Kidney (tissue), 13 donors: ENCODE measurements at regions not wholly inside any gene's neighbourhood (a gene's known extent, or its start where the extent isn't known, plus 50 kb on each side); places are given as distances from the start of the nearest gene placed in this dataset.
A peak's percentile ranks its signal among the peaks of the same experiment; 100 is the strongest.

ENCODE experiments used
- DNase-seq, 5 donors: peaks; one replicate each; pipeline ENCODE4 v3.0.0-alpha.2; 2013 to 2020
- FAIRE-seq: peaks from 2 replicates; lab custom pipeline; 2012; peaks lifted over from hg19 to GRCh38; lab: Jason Lieb, UNC
- H3K27ac ChIP-seq, 2 donors: one replicate each; pipeline ENCODE4 v1.7.0; 2013; ENCODE audit warnings: low read depth in 2 of 2, low read length in 2 of 2, inconsistent platforms in 1 of 2
- H3K27me3 ChIP-seq: one replicate; pipeline ENCODE4 v1.7.1; 2013; ENCODE audit warnings: low read length, inconsistent platforms; ENCODE audit not compliant: control insufficient read depth, insufficient read depth
- H3K36me3 ChIP-seq, 3 donors: one replicate each; pipeline versions ENCODE4 v1.7.0 to v1.7.1; 2013; ENCODE audit warnings: low read length in 3 of 3, control low read depth in 1 of 3, inconsistent platforms in 1 of 3; ENCODE audit not compliant: insufficient read depth in 3 of 3, control insufficient read depth in 2 of 3
- H3K4me1 ChIP-seq, 3 donors: one replicate each; pipeline versions ENCODE4 v1.7.0 to v1.7.1; 2013; ENCODE audit warnings: low read length in 3 of 3, inconsistent platforms in 1 of 3, low read depth in 1 of 3; ENCODE audit not compliant: control insufficient read depth in 2 of 3, insufficient read depth in 2 of 3
- H3K4me3 ChIP-seq, 3 donors: one replicate each; pipeline versions ENCODE4 v1.7.0 to v1.8.1; 2013; ENCODE audit warnings: low read length in 3 of 3, control low read depth in 1 of 3, inconsistent platforms in 1 of 3
- H3K9ac ChIP-seq, 3 donors: one replicate each; pipeline versions ENCODE4 v1.7.0 to v1.7.1; 2013; ENCODE audit warnings: low read length in 3 of 3, control low read depth in 1 of 3, inconsistent platforms in 1 of 3
- H3K9me3 ChIP-seq, 3 donors: one replicate each; pipeline versions ENCODE4 v1.7.0 to v1.7.1; 2013; ENCODE audit warnings: low read length in 3 of 3, control low read depth in 1 of 3, inconsistent platforms in 1 of 3; ENCODE audit not compliant: control insufficient read depth in 2 of 3, insufficient read depth in 1 of 3
- CTCF ChIP-seq: IDR thresholded peaks from 3 replicates; pipeline ENCODE4 v1.5.1; 2012; ENCODE audit warnings: mild to moderate bottlenecking, moderate library complexity, borderline replicate concordance; ENCODE audit not compliant: insufficient read depth; ENCODE audit errors: extremely low read depth
- intact Hi-C: fragments of 100-400 bp; cut with DNase I; formaldehyde crosslinking; loops from one replicate; pipeline ENCODE4 v1.11.1; 2022
- donor health status: control.
- donor health status: control.
- donor health status: control.
- donor health status: control.
- donor health status: control.
- donor health status: DM: yes; HTN: yes; CAD: no.
- donor health status: Normal renal cell carcinoma (clear cell type).

- H3K4me3 ChIP-seq: no peak overlapping the region
- H3K4me1 ChIP-seq: no peaks in the 10 kb centered on the region
- FAIRE-seq: no peak
- intact Hi-C loops: no loop called here
- peak; percentile 3 to 87 (median 79) for DNase-seq
- H3K9ac ChIP-seq: no peak overlapping the region
- H3K27me3 ChIP-seq: no peaks in the 10 kb centered on the region
- no peaks in the 10 kb centered on the region for H3K9me3 ChIP-seq
- H3K36me3 ChIP-seq: no peaks in the 10 kb centered on the region
- no peak overlapping the region for H3K27ac ChIP-seq
- no peak for TF ChIP-seq CTCF
These were observed 96.1 kb upstream of the THY1 start for GRCh38 chr11:119518746-119519730.

- H3K4me1 ChIP-seq: no peaks in the 10 kb centered on the region
- intact Hi-C loops: no loop called here
- FAIRE-seq: no peak
- no peak for TF ChIP-seq CTCF
- H3K9ac ChIP-seq: no peak overlapping the region
- DNase-seq: no peak
- H3K9me3 ChIP-seq: no peaks in the 10 kb centered on the region
- H3K4me3 ChIP-seq: no peak overlapping the region
- no peak overlapping the region for H3K27ac ChIP-seq
- no peaks in the 10 kb centered on the region for H3K36me3 ChIP-seq
- H3K27me3 ChIP-seq: no peaks in the 10 kb centered on the region
These were observed 92.9 kb upstream of the THY1 start for GRCh38 chr11:119515771-119516400.

- FAIRE-seq: no peak
- no peak overlapping the region for H3K27ac ChIP-seq
- no peak overlapping the region for H3K4me3 ChIP-seq
- H3K9me3 ChIP-seq: no peaks in the 10 kb centered on the region
- H3K4me1 ChIP-seq: no peaks in the 10 kb centered on the region
- TF ChIP-seq CTCF: no peak
- intact Hi-C loops: no loop called here
- H3K27me3 ChIP-seq: no peaks in the 10 kb centered on the region
- DNase-seq: no peak
- H3K36me3 ChIP-seq: no peaks in the 10 kb centered on the region
- H3K9ac ChIP-seq: no peak overlapping the region
These were observed 90.8 kb upstream of the THY1 start for GRCh38 chr11:119513806-119514170.
